NT2/D1 (cell line): ENCODE measurements at regions not wholly inside any gene's neighbourhood (a gene's known extent, or its start where the extent isn't known, plus 50 kb on each side); places are given as distances from the start of the nearest gene placed in this dataset.

Source experiments
- SUZ12 ChIP-seq: IDR thresholded peaks from 2 replicates; pipeline ENCODE4 v1.6.1; 2011; ENCODE audit not compliant: insufficient read length, insufficient read depth; ENCODE audit errors: extremely low read depth
- ZNF274 ChIP-seq: IDR thresholded peaks from 2 replicates; pipeline ENCODE4 v1.6.1; 2011; ENCODE audit warnings: mild to moderate bottlenecking, low read depth, low read length

DNA sequence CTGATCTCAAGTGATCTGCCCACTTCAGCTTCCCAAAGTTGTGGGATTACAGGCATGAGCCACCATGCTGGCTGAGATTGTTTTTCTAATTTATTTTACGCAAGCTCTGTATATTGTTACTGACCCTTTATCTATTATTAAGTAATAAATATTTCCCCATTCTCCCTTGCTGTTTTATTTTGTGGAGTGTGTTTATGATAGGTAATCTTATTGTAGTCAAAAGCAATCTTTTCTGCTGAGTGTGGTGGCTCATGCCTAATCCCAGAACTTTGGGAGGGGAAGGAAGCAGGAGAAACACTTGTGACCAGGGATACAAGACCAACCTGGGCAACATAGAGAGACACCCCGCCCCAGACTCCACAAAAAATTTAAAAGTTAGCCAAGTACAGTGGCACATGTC is 55.2 kb upstream of the RTN4 start:
- TF ChIP-seq SUZ12 (no peak), ZNF274 (no peak)
